LoVo (cell line): ENCODE measurements at regions not wholly inside any gene's neighbourhood (a gene's known extent, or its start where the extent isn't known, plus 50 kb on each side); places are given as distances from the start of the nearest gene placed in this dataset.

Source experiments
- DNase-seq: peaks from one replicate; pipeline ENCODE4 v3.0.0-alpha.2; 2016; ENCODE audit warnings: low spot score

GRCh38 chr4:74878323-74878722 lies 54.6 kb upstream of the PARM1 start:
- no peak for DNase-seq

GRCh38 chr4:74875451-74875850 lies 57.5 kb upstream of the PARM1 start:
- DNase-seq, result no peak

- DNase-seq, result peak; percentile 79
These were observed 58.1 kb upstream of the PARM1 start for GRCh38 chr4:74874753-74875367.

GRCh38 chr4:74873545-74874301 lies 59.2 kb upstream of the PARM1 start:
- no peak for DNase-seq

- DNase-seq, result no peak
These were observed 64.7 kb upstream of the BTC start for GRCh38 chr4:74858921-74859562.

GRCh38 chr4:74855879-74856278 lies 61.6 kb upstream of the BTC start:
- DNase-seq, result no peak

- DNase-seq, result no peak
These were observed 54.5 kb upstream of the BTC start for GRCh38 chr4:74848774-74849173.

- no peak for DNase-seq
These were observed 51.5 kb upstream of the BTC start for GRCh38 chr4:74845834-74846233.
